ENCODE measurements at regions not wholly inside any gene's neighbourhood (a gene's known extent, or its start where the extent isn't known, plus 50 kb on each side); places are given as distances from the start of the nearest gene placed in this dataset.

DNA sequence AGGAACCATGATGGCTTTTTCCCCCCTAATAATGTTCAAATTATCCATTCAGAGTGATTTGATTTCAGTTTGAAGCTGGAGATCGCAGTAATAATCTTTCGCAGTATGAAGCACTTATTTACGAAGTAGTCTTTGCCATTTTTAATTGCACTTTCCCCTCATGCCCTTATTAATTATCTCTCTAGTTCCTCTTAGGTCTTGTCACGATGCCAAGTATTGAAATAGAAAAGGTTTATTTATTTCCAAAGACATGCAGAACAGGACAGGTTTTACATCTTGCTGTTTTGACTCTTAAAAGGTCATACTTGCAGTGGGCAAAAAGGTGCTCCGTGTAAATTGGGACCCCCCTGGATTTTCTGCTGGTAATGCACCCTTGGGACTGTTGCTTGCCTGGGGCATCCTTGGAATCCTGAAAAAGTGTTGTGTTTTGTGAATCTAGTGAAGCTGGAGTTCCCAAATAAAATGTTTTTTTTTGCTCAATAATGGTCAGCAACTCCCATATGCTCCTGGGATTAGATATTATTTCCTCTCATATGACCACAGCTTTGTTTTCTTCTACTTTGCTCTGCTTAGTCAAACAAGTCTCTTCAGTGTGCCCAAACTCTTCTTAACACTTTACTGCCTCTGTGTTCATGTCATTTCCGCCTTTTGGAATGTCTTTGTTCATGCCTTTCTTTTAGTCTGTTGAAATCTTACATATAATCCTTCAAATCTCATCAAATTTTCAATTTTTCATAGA lies 278.3 kb downstream of the TMEM38B start:
- TF ChIP-seq, protein P1, sequence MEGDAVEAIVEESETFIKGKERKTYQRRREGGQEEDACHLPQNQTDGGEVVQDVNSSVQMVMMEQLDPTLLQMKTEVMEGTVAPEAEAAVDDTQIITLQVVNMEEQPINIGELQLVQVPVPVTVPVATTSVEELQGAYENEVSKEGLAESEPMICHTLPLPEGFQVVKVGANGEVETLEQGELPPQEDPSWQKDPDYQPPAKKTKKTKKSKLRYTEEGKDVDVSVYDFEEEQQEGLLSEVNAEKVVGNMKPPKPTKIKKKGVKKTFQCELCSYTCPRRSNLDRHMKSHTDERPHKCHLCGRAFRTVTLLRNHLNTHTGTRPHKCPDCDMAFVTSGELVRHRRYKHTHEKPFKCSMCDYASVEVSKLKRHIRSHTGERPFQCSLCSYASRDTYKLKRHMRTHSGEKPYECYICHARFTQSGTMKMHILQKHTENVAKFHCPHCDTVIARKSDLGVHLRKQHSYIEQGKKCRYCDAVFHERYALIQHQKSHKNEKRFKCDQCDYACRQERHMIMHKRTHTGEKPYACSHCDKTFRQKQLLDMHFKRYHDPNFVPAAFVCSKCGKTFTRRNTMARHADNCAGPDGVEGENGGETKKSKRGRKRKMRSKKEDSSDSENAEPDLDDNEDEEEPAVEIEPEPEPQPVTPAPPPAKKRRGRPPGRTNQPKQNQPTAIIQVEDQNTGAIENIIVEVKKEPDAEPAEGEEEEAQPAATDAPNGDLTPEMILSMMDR (IDR thresholded peaks at IDR 0.05): no peak
- no peak for TF ChIP-seq POLR2AphosphoS5 (IDR thresholded peaks at IDR 0.05)
- no peak for TF ChIP-seq POLR2A (IDR thresholded peaks at IDR 0.05)
